Ovary (tissue), 3 donors: ENCODE measurements at regions not wholly inside any gene's neighbourhood (a gene's known extent, or its start where the extent isn't known, plus 50 kb on each side); places are given as distances from the start of the nearest gene placed in this dataset.

ENCODE experiments used
- EP300 ChIP-seq: sonication (generic); formaldehyde crosslinking; IDR thresholded peaks from one replicate; pipeline ENCODE4 v1.6.1; 2017; ENCODE audit warnings: antibody characterized with exemption
- POLR2A ChIP-seq: fragments of 450-650 bp; IDR thresholded peaks from one replicate; pipeline ENCODE4 v1.6.1; 2017; ENCODE audit warnings: antibody characterized with exemption, mild to moderate bottlenecking, moderate library complexity
- TF ChIP-seq, protein P1 (sequence below), 3 donors: fragments of 450-650 bp in 2 of 3; fragments of 200-600 bp in 1 of 3; IDR thresholded peaks; one replicate each; pipeline versions ENCODE4 v1.5.1 to v1.8.0; 2016 to 2022; ENCODE audit warnings: antibody characterized with exemption in 3 of 3, mild to moderate bottlenecking in 1 of 3
- donor health status: DM: no; HTN: no; CAD: no.

DNA sequence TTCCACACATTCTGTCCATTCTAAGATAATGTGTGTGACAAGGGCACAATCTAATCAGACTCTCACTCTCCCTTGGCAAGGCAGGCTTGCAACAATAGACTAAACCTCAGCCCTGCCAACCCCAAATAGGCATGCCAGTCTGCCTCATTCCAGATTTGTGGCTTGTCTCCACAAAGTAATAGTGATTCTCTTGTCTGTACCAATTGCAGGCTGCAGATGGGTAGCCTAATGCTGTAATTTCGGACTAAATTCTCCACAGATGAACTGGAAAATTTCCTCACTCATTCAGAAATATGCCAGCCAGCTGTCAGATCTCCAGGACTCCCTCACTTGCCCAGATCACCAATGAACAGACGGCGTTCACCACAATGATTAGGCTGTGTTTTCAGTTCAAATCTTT lies 413.6 kb downstream of the ELAVL2 start:
- TF ChIP-seq, protein P1, sequence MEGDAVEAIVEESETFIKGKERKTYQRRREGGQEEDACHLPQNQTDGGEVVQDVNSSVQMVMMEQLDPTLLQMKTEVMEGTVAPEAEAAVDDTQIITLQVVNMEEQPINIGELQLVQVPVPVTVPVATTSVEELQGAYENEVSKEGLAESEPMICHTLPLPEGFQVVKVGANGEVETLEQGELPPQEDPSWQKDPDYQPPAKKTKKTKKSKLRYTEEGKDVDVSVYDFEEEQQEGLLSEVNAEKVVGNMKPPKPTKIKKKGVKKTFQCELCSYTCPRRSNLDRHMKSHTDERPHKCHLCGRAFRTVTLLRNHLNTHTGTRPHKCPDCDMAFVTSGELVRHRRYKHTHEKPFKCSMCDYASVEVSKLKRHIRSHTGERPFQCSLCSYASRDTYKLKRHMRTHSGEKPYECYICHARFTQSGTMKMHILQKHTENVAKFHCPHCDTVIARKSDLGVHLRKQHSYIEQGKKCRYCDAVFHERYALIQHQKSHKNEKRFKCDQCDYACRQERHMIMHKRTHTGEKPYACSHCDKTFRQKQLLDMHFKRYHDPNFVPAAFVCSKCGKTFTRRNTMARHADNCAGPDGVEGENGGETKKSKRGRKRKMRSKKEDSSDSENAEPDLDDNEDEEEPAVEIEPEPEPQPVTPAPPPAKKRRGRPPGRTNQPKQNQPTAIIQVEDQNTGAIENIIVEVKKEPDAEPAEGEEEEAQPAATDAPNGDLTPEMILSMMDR (IDR thresholded peaks at IDR 0.05): no peak
- TF ChIP-seq POLR2A (no peak), EP300 (no peak)
